HG03159 (cell line): ENCODE measurements at regions not wholly inside any gene's neighbourhood (a gene's known extent, or its start where the extent isn't known, plus 50 kb on each side); places are given as distances from the start of the nearest gene placed in this dataset.
"Not testable (repeated sequence)": the region's sequence is repeated elsewhere in the genome, so short reads cannot be mapped to it uniquely, and the experiment has no call there.

Source experiments
- ATAC-seq: cut with Tn5 transposase; IDR thresholded peaks from one replicate; pipeline ENCODE4 v1.9.1; 2021; ENCODE audit warnings: mild to moderate bottlenecking, moderate library complexity; ENCODE audit not compliant: unreplicated experiment

- not testable (repeated sequence) for ATAC-seq
Observed at GRCh38 chr6:113254194-113254593, 603.0 kb upstream of the MARCKS start.

GRCh38 chr6:113258771-113259170, 598.4 kb upstream of the MARCKS start:
- no peak for ATAC-seq

- no peak for ATAC-seq
Observed at GRCh38 chr6:113271437-113271836, 585.7 kb upstream of the MARCKS start.

DNA sequence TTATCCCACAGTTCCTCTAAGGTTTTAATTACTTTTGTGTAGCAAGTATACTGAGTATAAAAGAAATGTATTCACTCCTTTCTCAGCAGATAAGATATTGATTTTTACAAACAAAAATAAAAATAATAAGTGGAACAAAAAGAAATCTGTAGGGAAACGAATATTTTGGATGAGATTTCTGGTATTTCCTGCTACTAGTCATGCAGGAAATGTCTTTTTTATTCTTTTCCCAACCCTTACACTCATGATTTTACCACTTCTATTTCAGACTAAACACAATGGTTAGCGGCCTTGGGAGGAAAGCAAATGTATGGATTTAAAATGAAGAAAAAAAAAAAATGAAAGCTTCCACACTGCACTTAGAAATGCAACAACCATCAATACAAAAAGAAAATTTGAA, 580.5 kb upstream of the MARCKS start:
- ATAC-seq = no peak

DNA sequence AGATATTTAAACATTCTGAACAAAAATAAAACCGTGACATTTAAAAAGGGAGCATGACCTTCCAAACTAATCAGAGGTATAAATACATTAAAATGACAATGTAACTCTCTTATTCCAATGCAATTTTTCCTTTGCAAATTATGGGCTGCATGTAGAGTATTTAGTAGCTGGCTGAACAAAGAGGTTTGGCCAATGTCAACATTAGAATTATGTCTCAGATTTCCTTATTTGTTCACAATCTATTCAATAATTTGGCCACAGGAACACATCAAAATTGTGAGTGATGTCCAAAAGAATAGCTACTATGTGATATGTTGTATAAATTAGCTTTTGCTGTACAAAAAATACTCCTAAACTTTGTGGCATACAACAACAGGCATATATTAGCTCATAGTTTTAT, 580.0 kb upstream of the MARCKS start:
- no peak for ATAC-seq

DNA sequence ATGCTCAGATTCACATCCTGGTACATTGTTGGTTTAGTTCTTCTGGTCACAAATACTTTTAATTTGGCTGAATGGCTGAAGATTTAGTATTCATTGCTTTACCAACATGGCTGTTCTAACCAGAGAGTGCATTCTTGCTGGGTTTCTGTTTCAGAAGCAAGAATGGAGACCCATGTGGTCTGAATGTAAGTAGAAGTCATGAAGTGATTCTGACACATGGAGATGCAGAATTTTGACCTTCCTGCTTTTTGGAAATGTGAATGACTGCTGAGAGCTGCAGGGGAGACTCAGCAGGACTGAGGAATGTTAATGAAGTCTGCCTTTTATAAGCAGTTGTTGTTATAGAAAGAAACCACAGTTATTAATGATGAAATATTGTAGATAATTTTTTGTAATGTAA, 576.1 kb upstream of the MARCKS start:
- no peak for ATAC-seq

DNA sequence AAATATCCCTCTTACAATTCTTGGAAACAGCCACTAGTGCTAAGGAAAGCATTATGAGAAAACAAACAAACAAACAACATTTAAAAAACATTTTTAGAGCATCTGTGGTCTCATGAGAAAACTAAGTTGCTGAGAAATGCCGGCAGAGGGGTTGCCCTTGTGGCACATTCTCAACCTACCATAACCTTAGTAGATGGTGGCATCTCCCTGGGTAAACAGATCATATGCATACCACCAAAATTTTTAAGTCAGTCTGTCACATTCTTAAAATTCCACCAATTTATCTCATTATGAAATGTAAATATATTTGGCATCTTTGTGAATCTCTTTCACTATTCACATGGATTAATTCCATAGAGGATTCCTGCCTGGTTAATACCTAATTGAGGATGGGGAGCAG, 575.7 kb upstream of the MARCKS start:
- ATAC-seq = no peak

GRCh38 chr6:113287396-113287795, 569.7 kb upstream of the MARCKS start:
- no peak for ATAC-seq

DNA sequence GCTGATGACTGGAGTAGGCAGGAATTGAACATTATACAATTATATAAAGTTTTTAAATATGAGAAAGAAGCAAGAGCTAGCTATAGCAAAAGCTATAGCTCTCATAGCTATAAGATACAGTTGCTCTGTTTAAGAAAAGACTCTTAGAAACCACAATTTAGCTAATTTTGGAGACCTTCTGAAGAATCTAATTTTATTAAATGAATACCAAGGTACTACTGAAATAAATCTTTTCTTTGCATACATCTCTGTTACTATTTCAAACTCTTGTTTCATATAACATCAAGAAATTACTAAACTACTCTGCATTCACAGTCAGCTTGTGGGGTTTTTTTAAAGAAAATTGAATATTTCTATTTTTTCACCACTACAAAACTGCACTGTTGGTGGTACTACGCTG, 568.7 kb upstream of the MARCKS start:
- no peak for ATAC-seq

GRCh38 chr6:113289166-113289565, 568.0 kb upstream of the MARCKS start:
- no peak for ATAC-seq

- ATAC-seq = no peak
Observed at GRCh38 chr6:113290684-113291083, 566.5 kb upstream of the MARCKS start.

DNA sequence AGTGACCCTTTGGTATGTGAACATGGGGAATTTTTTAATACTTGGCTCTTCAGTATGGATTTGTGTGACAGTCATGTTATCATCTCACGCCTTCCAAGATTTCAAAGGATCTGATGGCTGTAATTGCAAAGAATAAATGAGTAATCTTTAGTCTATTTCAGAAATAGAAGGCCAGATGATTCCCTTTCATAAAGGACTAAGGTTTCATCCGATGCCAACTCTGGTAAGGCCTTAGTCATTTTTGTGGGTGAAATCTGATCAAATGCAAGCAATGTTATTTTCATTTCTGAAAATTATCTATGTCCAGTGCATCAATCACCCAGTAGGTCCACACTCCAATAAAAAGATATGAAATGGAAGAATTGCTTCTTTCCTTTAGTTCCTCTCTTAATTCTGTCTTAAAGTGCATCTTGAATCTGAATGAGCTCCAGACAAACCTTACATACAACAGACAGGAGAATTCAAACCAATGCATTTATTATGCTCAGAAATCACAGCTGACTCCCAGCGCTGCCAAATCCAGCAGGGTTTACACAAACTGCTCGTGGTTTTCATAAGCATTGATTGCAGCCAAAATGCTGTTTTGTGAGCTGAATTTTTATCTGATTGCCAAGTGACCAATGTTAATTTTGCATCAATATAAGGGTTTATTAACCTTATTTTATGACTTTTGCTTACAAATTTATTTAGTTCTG, 565.2 kb upstream of the MARCKS start:
- ATAC-seq = no peak

DNA sequence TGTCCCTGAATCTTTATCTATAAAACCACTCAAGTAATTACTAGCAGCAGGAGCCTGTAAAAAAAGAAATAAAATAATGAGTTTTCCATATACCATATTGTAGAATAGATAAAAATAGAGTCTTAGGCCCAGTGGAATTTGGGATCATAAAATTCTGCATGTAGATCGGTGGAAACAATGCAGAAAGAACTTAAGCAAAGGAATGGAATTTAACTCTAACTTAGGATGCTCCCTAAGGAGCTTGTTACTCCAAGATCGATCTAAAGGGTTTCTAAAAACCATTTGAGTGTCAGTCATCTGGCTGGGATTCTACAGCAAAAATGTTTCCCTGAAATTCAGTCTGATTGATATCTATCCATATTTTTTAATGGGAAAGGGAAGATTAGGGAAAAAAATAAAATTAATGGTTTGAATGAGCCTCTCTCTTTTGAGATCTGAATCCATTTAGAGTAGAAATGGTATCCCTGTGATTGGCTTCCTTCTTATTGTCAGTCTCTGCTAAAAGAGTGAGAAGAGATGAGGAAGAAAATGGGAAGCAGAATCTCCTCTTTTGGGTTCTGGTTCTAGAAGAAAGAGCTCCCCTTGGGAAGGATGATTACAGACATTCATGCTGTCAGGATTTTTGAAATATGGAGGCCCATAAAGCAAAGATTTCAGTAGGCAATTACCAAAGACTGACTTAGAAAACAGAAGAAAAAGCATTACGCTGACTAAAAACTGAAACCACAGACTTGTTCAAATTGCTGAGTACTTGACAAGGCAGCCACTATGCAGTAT, 564.3 kb upstream of the MARCKS start:
- peak; percentile 77 for ATAC-seq

- no peak for ATAC-seq
Observed at GRCh38 chr6:113293423-113293740, 563.8 kb upstream of the MARCKS start.

DNA sequence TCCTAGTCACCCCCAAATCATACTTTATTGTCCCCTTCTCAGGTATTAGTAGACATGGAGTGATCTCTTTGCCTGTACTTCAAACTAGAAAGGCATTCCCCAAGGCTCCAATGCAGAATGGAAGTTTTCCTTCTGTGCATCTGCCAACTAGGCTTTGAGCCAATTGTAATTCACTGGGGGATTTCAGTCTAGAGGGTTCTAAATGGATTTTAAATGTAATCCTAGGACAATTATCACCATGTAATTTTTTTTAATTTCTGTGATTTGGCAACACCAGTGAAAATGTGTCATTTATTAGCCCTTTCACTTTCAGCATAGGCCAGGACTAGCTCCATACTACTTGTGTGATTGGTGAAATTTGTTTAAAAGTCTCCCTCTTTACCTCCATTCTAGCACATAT, 557.6 kb upstream of the MARCKS start:
- no peak for ATAC-seq

- no peak for ATAC-seq
Observed at GRCh38 chr6:113301651-113302050, 555.5 kb upstream of the MARCKS start.

- no peak for ATAC-seq
Observed at GRCh38 chr6:113304116-113304515, 553.0 kb upstream of the MARCKS start.

GRCh38 chr6:113306552-113307145, 550.5 kb upstream of the MARCKS start:
- peak; percentile 98 for ATAC-seq

- no peak for ATAC-seq
Observed at GRCh38 chr6:113308266-113308665, 548.9 kb upstream of the MARCKS start.

- no peak for ATAC-seq
Observed at GRCh38 chr6:113313841-113314240, 543.3 kb upstream of the MARCKS start.

DNA sequence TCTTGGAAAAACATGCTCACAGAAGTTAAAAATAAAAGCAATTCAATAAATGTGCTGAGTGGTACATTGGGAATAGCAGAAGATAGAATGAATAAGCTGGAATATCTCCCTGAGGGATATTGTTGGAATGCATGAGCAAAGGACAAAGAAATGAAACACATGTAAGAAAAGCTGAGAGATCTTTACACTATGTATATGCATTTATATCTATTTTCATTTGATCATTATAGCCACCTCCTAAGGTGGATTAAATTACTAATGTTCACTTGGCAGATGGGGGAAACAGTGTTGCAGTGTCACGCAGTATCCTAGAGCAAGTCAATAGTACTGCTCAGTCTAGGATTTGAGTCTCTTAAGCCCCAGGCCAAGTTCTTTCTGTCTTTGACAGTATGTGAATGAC, 542.0 kb upstream of the MARCKS start:
- ATAC-seq = no peak

GRCh38 chr6:113315879-113316278, 541.3 kb upstream of the MARCKS start:
- ATAC-seq = no peak
